DMS53 treated with DMSO at 0.1 percent for 48 hours (cell line): ENCODE measurements at regions not wholly inside any gene's neighbourhood (a gene's known extent, or its start where the extent isn't known, plus 50 kb on each side); places are given as distances from the start of the nearest gene placed in this dataset.

Experiments
- DNase-seq: peaks from one replicate; lab custom pipeline; 2025; ENCODE audit not compliant: unreplicated experiment; lab: John Stamatoyannopoulos, UW

GRCh38 chr5:171624396-171624795, 161.2 kb upstream of the SMIM23 start:
- peak; percentile 90 for DNase-seq

- no peak for DNase-seq
Measured at GRCh38 chr5:171625646-171626045, 160.0 kb upstream of the SMIM23 start.

- no peak for DNase-seq
Measured at GRCh38 chr5:171627936-171628632, 157.5 kb upstream of the SMIM23 start.

- DNase-seq, result no peak
Measured at GRCh38 chr5:171628633-171628974, 157.0 kb upstream of the SMIM23 start.

- DNase-seq, result no peak
Measured at GRCh38 chr5:171629221-171629620, 156.4 kb upstream of the SMIM23 start.

- DNase-seq, result peak; percentile 79
Measured at GRCh38 chr5:171629628-171630349, 155.8 kb upstream of the SMIM23 start.

GRCh38 chr5:171630350-171631065, 155.1 kb upstream of the SMIM23 start:
- peak; percentile 12 for DNase-seq

- no peak for DNase-seq
Measured at GRCh38 chr5:171632616-171633015, 153.0 kb upstream of the SMIM23 start.

GRCh38 chr5:171633776-171634470, 151.7 kb upstream of the SMIM23 start:
- DNase-seq, result peak; percentile 36

- DNase-seq, result no peak
Measured at GRCh38 chr5:171634511-171634910, 151.1 kb upstream of the SMIM23 start.

GRCh38 chr5:171635028-171635427, 150.6 kb upstream of the SMIM23 start:
- DNase-seq, result no peak

- no peak for DNase-seq
Measured at GRCh38 chr5:171635561-171636245, 149.9 kb upstream of the SMIM23 start.

- no peak for DNase-seq
Measured at GRCh38 chr5:171637811-171638210, 147.8 kb upstream of the SMIM23 start.

- no peak for DNase-seq
Measured at GRCh38 chr5:171639205-171639621, 146.4 kb upstream of the SMIM23 start.

- DNase-seq, result no peak
Measured at GRCh38 chr5:171639966-171640365, 145.7 kb upstream of the SMIM23 start.

- no peak for DNase-seq
Measured at GRCh38 chr5:171640480-171640879, 145.1 kb upstream of the SMIM23 start.

GRCh38 chr5:171641891-171642290, 143.7 kb upstream of the SMIM23 start:
- no peak for DNase-seq

GRCh38 chr5:171642894-171643293, 142.7 kb upstream of the SMIM23 start:
- no peak for DNase-seq

GRCh38 chr5:171644536-171644935, 141.1 kb upstream of the SMIM23 start:
- no peak for DNase-seq

- DNase-seq, result no peak
Measured at GRCh38 chr5:171646102-171647042, 139.2 kb upstream of the SMIM23 start.
